ENCODE measurements at regions not wholly inside any gene's neighbourhood (a gene's known extent, or its start where the extent isn't known, plus 50 kb on each side); places are given as distances from the start of the nearest gene placed in this dataset.

- WGBS, 2 donors, result 8 to 9% methylated on average over 1 of the region's 1 CpG
- intact Hi-C loops (cut with DNase I), result no loop called here
- no peaks in the 10 kb centered on the region for H3K9me3 ChIP-seq
- H3K27ac ChIP-seq, result no peak overlapping the region
- ATAC-seq (no peak), DNase-seq (no peak)
- no peak for TF ChIP-seq POLR2A (IDR thresholded peaks at IDR 0.05)
- TF ChIP-seq CTCF (IDR thresholded peaks at IDR 0.05), result no peak
- H3K4me3 ChIP-seq, result no peak overlapping the region
- no peaks in the 10 kb centered on the region for H3K27me3 ChIP-seq
- no peaks in the 10 kb centered on the region for H3K36me3 ChIP-seq (replicated peaks in 1 of 2; ENCODE audit: insufficient read depth in 1 of 2, low read depth in 2 of 2)
- no peaks in the 10 kb centered on the region for H3K4me1 ChIP-seq
Observed at GRCh38 chr4:66849596-66849995, 695.7 kb downstream of the CENPC start.

- DNase-seq (no peak), ATAC-seq (no peak)
- no peak overlapping the region for H3K4me3 ChIP-seq
- no peaks in the 10 kb centered on the region for H3K4me1 ChIP-seq
- TF ChIP-seq POLR2A (IDR thresholded peaks at IDR 0.05), result no peak
- TF ChIP-seq CTCF (IDR thresholded peaks at IDR 0.05), result no peak
- no peaks in the 10 kb centered on the region for H3K36me3 ChIP-seq (replicated peaks in 1 of 2; ENCODE audit: insufficient read depth in 1 of 2, low read depth in 2 of 2)
- intact Hi-C loops (cut with DNase I), result no loop called here
- no peaks in the 10 kb centered on the region for H3K27me3 ChIP-seq
- H3K27ac ChIP-seq, result no peak overlapping the region
- no peaks in the 10 kb centered on the region for H3K9me3 ChIP-seq
- 21 to 22% methylated on average over 1 of the region's 1 CpG for WGBS, 2 donors
Observed at GRCh38 chr4:66842724-66843088, 702.6 kb downstream of the CENPC start.

GRCh38 chr4:66842026-66842723 lies 703.1 kb downstream of the CENPC start:
- TF ChIP-seq POLR2A (IDR thresholded peaks at IDR 0.05), result no peak
- no peak for TF ChIP-seq CTCF (IDR thresholded peaks at IDR 0.05)
- Histone ChIP-seq H3K27me3 (no peaks in the 10 kb centered on the region), H3K4me1 (no peaks in the 10 kb centered on the region), H3K36me3 (replicated peaks in 1 of 2; ENCODE audit: insufficient read depth in 1 of 2, low read depth in 2 of 2) (no peaks in the 10 kb centered on the region), H3K4me3 (no peak overlapping the region), H3K9me3 (no peaks in the 10 kb centered on the region), H3K27ac (no peak overlapping the region)
- 48 to 49% methylated on average over 4 of the region's 4 CpGs for WGBS, 2 donors
- intact Hi-C loops (cut with DNase I), result no loop called here
- DNase-seq (no peak), ATAC-seq (no peak)

GRCh38 chr4:66840178-66840577 lies 705.1 kb downstream of the CENPC start:
- Histone ChIP-seq H3K36me3 (replicated peaks in 1 of 2; ENCODE audit: insufficient read depth in 1 of 2, low read depth in 2 of 2) (no peaks in the 10 kb centered on the region), H3K27ac (no peak overlapping the region), H3K9me3 (no peaks in the 10 kb centered on the region), H3K4me1 (no peaks in the 10 kb centered on the region), H3K27me3 (no peaks in the 10 kb centered on the region), H3K4me3 (no peak overlapping the region)
- intact Hi-C loops (cut with DNase I), result no loop called here
- no peak for ATAC-seq
- DNase-seq, result no peak
- TF ChIP-seq CTCF (IDR thresholded peaks at IDR 0.05), result no peak
- no peak for TF ChIP-seq POLR2A (IDR thresholded peaks at IDR 0.05)

GRCh38 chr4:66837279-66837922 lies 707.9 kb downstream of the CENPC start:
- no peak for ATAC-seq
- no peaks in the 10 kb centered on the region for H3K27me3 ChIP-seq
- TF ChIP-seq POLR2A (IDR thresholded peaks at IDR 0.05), result no peak
- TF ChIP-seq CTCF (IDR thresholded peaks at IDR 0.05), result no peak
- no peak overlapping the region for H3K4me3 ChIP-seq
- intact Hi-C loops (cut with DNase I), result no loop called here
- 61 to 67% methylated on average over 5 of the region's 5 CpGs for WGBS, 2 donors
- no peak overlapping the region for H3K27ac ChIP-seq
- H3K9me3 ChIP-seq, result no peaks in the 10 kb centered on the region
- H3K36me3 ChIP-seq (replicated peaks in 1 of 2; ENCODE audit: insufficient read depth in 1 of 2, low read depth in 2 of 2), result no peaks in the 10 kb centered on the region
- no peaks in the 10 kb centered on the region for H3K4me1 ChIP-seq
- DNase-seq, result no peak
